22Rv1 (cell line): ENCODE measurements at regions not wholly inside any gene's neighbourhood (a gene's known extent, or its start where the extent isn't known, plus 50 kb on each side); places are given as distances from the start of the nearest gene placed in this dataset.

Experiments used
- H3K27ac ChIP-seq: fragments of 450-650 bp; 2 replicates; pipeline ENCODE4 v1.5.1; 2017
- CTCF ChIP-seq: fragments of 450-650 bp; IDR thresholded peaks from 2 replicates; pipeline ENCODE4 v1.5.1; 2017; ENCODE audit warnings: mild to moderate bottlenecking
- ZFX ChIP-seq: fragments of 450-650 bp; IDR thresholded peaks from 2 replicates; pipeline ENCODE4 v1.6.1; 2017; ENCODE audit warnings: antibody characterized with exemption, borderline replicate concordance

DNA sequence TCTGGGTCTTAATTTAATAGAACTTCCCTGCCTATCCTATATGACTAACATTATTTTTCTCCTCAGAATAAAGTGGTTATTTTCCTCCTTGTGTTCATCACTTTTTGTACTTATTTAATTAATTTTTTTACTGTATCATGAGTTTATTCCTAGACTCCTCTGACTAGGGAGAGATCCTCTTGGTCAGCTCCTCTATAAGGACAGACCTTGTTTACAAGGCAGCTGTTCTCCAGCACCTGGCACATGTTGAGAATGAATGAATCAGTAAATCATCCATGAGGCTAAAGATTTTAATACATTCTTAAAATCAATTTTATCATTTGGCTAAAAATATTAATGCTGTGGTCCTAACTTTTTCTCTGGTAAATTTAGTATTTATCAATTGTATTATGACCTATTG is 139.8 kb downstream of the NUDT12 start:
- no peak overlapping the region for H3K27ac ChIP-seq
- TF ChIP-seq CTCF (no peak), ZFX (no peak)

DNA sequence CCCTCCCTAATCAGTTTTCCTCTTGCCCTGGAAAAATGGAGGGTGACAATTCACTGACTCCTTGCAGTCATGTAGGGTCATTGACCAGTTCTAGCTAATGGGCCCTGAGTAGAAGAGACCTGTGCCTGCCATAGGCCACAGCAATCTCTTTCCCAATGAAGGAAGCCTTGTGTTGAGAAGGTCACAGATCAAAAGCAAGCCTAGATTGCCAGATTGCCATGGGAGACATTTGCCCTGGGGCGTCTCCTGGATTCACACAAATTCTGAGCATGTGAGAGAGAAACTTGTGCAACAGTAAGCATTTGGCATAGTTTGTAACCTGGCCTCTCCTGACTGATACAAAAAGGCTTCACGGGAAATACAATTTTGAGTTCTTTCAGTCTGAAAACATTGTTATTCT is 148.0 kb downstream of the NUDT12 start:
- no peak overlapping the region for H3K27ac ChIP-seq
- TF ChIP-seq CTCF (no peak), ZFX (no peak)

- TF ChIP-seq CTCF = no peak
- TF ChIP-seq ZFX = no peak
- no peak overlapping the region for H3K27ac ChIP-seq
Observed at GRCh38 chr5:103411711-103412110, 150.9 kb downstream of the NUDT12 start.

DNA sequence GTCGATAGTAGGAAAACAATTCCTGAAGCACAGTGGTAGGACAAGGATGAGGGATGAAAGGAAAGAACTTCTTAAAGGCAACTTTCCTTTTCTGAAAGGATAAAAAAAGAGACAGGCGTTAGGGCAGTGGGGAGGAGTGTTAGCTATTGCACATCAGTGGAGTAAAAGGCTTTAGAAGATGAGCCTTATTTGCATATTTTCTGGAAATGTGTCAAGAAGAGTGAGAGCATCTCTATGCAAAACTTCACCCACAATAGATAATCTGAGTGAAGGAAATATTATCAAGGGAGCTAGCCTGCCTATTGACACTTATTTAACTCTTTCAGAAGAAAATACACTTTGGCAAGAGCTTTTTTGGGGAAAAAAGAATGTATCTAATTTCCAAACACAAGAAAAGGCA is 151.6 kb downstream of the MACIR start:
- H3K27ac ChIP-seq = no peak overlapping the region
- TF ChIP-seq ZFX (no peak), CTCF (no peak)

GRCh38 chr5:103409013-103409670 is 150.6 kb downstream of the MACIR start:
- no peak for TF ChIP-seq CTCF
- no peak for TF ChIP-seq ZFX

GRCh38 chr5:103408408-103408807 is 149.8 kb downstream of the MACIR start:
- TF ChIP-seq ZFX (no peak), CTCF (no peak)
- no peak overlapping the region for H3K27ac ChIP-seq

More at GRCh38 chr5:103409013-103409670, 150.6 kb downstream of the MACIR start:
- H3K27ac ChIP-seq = no peak overlapping the region

- TF ChIP-seq ZFX = no peak
- TF ChIP-seq CTCF = no peak
- no peak overlapping the region for H3K27ac ChIP-seq
Observed at GRCh38 chr5:103407402-103407801, 148.8 kb downstream of the MACIR start.
